Keratinocyte (primary cell): ENCODE measurements at regions not wholly inside any gene's neighbourhood (a gene's known extent, or its start where the extent isn't known, plus 50 kb on each side); places are given as distances from the start of the nearest gene placed in this dataset.
A peak's percentile ranks its signal among the peaks of the same experiment; 100 is the strongest.

Source experiments
- DNase-seq: peaks from one replicate; pipeline ENCODE4 v3.0.0-alpha.2; 2011; ENCODE audit warnings: low read depth, missing footprints, low spot score
- FAIRE-seq: peaks from 2 replicates; lab custom pipeline; 2011; peaks lifted over from hg19 to GRCh38; lab: Jason Lieb, UNC
- H2AFZ ChIP-seq: 2 replicates; pipeline ENCODE4 v1.6.0; 2012; ENCODE audit warnings: low read length, control low read depth, inconsistent platforms; ENCODE audit not compliant: control insufficient read depth
- H3K27ac ChIP-seq: 2 replicates; pipeline ENCODE4 v1.5.1; 2011; ENCODE audit warnings: low read length; ENCODE audit not compliant: control insufficient read depth, insufficient read depth
- H3K27me3 ChIP-seq: 3 replicates; pipeline ENCODE4 v1.6.0; 2011; ENCODE audit warnings: low read length; ENCODE audit not compliant: control insufficient read depth, insufficient read depth; ENCODE audit errors: extremely low read depth
- H3K36me3 ChIP-seq, 2 experiments: 2 replicates in 1 of 2; 3 replicates in 1 of 2; pipeline ENCODE4 v1.5.1; 2011; ENCODE audit warnings: low read length in 2 of 2, mild to moderate bottlenecking in 1 of 2; ENCODE audit not compliant: control insufficient read depth in 2 of 2, insufficient read depth in 2 of 2; ENCODE audit errors: extremely low read depth in 1 of 2
- H3K4me1 ChIP-seq: 3 replicates; pipeline ENCODE4 v1.5.1; 2011; ENCODE audit warnings: low read length; ENCODE audit not compliant: control insufficient read depth, insufficient read depth; ENCODE audit errors: extremely low read depth
- H3K4me2 ChIP-seq: 3 replicates; pipeline ENCODE4 v1.6.0; 2011; ENCODE audit warnings: low read depth, low read length; ENCODE audit not compliant: control insufficient read depth, insufficient read depth; ENCODE audit errors: extremely low read depth
- H3K4me3 ChIP-seq, 3 experiments: fragments of 200-600 bp in 1 of 3; sonication (generic) in 1 of 3; 2 replicates in 2 of 3; 3 replicates in 1 of 3; pipeline ENCODE4 v1.5.1; 2011 to 2016; ENCODE audit warnings: low read length in 3 of 3, mild to moderate bottlenecking in 3 of 3, control low read depth in 2 of 3, inconsistent platforms in 1 of 3, low read depth in 1 of 3, mixed read lengths in 1 of 3, mixed run types in 1 of 3, moderate library complexity in 1 of 3; ENCODE audit not compliant: control insufficient read depth in 2 of 3, insufficient read depth in 2 of 3; ENCODE audit errors: extremely low read depth in 1 of 3
- H3K79me2 ChIP-seq: 2 replicates; pipeline ENCODE4 v1.6.0; 2012; ENCODE audit warnings: low read length; ENCODE audit not compliant: control insufficient read depth, insufficient read depth
- H3K9ac ChIP-seq: 3 replicates; pipeline ENCODE4 v1.6.0; 2011; ENCODE audit warnings: low read length; ENCODE audit not compliant: control insufficient read depth, insufficient read depth; ENCODE audit errors: extremely low read depth
- H3K9me1 ChIP-seq: 3 replicates; pipeline ENCODE4 v1.6.0; 2011; ENCODE audit warnings: low read length; ENCODE audit not compliant: control insufficient read depth, insufficient read depth; ENCODE audit errors: extremely low read depth
- H3K9me3 ChIP-seq: 2 replicates; pipeline ENCODE4 v1.5.1; 2012; ENCODE audit warnings: low read depth, low read length; ENCODE audit not compliant: control insufficient read depth
- H4K20me1 ChIP-seq: 3 replicates; pipeline ENCODE4 v1.6.0; 2011; ENCODE audit warnings: low read length; ENCODE audit not compliant: control insufficient read depth, insufficient read depth; ENCODE audit errors: extremely low read depth
- EZH2 ChIP-seq: IDR thresholded peaks from one replicate; pipeline ENCODE4 v1.6.1; 2012; ENCODE audit warnings: inconsistent platforms, mild to moderate bottlenecking, low read length, moderate library complexity
- dilution Hi-C: fragments of 300-500 bp; cut with MboI; formaldehyde crosslinking; loops from one replicate; pipeline ENCODE4 v1.7.0; 2020; ENCODE audit warnings: low sequenced_read_pairs; ENCODE audit not compliant: extremely low pct_ligation_motif_present
- TF ChIP-seq, protein P1 (sequence below), 3 experiments: IDR thresholded peaks in 1 of 3; conservative IDR thresholded peaks in 1 of 3; optimal IDR thresholded peaks in 1 of 3; 2 replicates in 2 of 3; 3 replicates in 1 of 3; pipeline versions ENCODE3 to v1.5.1; 2011; ENCODE audit warnings: low read length in 3 of 3, mild to moderate bottlenecking in 3 of 3, moderate library complexity in 2 of 3, control low read depth in 1 of 3, inconsistent platforms in 1 of 3; ENCODE audit not compliant: insufficient read depth in 2 of 3; ENCODE audit errors: extremely low read depth in 1 of 3

DNA sequence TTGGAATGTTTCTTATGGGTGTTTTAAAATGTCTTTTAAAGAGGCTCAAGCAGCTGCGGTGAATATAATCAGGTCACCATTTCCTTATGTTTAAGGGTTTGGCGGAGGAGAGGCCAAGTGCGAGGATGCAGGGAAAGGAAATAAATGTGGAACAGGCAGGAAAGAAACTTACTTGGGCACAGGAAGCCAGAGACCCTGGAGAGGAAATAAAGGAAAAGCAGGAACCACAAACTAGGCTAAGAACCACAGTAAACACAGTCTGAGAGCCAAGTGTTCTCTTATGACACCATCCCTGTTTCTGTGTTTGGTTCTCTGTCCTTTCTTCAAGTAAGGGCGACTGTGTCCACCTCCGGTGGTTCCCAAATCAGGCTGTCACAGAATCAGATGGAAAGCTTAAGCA, 166.5 kb downstream of the C9orf152 start:
- no peaks in the 10 kb centered on the region for H3K27me3 ChIP-seq
- no peaks in the 10 kb centered on the region for H3K36me3 ChIP-seq
- H3K9me3 ChIP-seq = no peaks in the 10 kb centered on the region
- dilution Hi-C loops = no loop called here
- no peak overlapping the region for H2AFZ ChIP-seq
- no peak overlapping the region for H3K4me3 ChIP-seq
- H4K20me1 ChIP-seq = no peaks in the 10 kb centered on the region
- no peak overlapping the region for H3K4me2 ChIP-seq
- no peak for DNase-seq
- no peak overlapping the region for H3K9ac ChIP-seq
- H3K27ac ChIP-seq = no peak overlapping the region
- H3K4me1 ChIP-seq = no peaks in the 10 kb centered on the region
- TF ChIP-seq, protein P1, sequence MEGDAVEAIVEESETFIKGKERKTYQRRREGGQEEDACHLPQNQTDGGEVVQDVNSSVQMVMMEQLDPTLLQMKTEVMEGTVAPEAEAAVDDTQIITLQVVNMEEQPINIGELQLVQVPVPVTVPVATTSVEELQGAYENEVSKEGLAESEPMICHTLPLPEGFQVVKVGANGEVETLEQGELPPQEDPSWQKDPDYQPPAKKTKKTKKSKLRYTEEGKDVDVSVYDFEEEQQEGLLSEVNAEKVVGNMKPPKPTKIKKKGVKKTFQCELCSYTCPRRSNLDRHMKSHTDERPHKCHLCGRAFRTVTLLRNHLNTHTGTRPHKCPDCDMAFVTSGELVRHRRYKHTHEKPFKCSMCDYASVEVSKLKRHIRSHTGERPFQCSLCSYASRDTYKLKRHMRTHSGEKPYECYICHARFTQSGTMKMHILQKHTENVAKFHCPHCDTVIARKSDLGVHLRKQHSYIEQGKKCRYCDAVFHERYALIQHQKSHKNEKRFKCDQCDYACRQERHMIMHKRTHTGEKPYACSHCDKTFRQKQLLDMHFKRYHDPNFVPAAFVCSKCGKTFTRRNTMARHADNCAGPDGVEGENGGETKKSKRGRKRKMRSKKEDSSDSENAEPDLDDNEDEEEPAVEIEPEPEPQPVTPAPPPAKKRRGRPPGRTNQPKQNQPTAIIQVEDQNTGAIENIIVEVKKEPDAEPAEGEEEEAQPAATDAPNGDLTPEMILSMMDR (optimal IDR thresholded peaks at IDR 0.05 in 1 of 3, IDR thresholded peaks at IDR 0.05 in 1 of 3, conservative IDR thresholded peaks at IDR 0.05 in 1 of 3; ENCODE audit: extremely low read depth in 1 of 3, insufficient read depth in 2 of 3, low read length in 3 of 3) = no peak
- no peak for FAIRE-seq
- no peaks in the 10 kb centered on the region for H3K79me2 ChIP-seq
- H3K9me1 ChIP-seq = no peaks in the 10 kb centered on the region

DNA sequence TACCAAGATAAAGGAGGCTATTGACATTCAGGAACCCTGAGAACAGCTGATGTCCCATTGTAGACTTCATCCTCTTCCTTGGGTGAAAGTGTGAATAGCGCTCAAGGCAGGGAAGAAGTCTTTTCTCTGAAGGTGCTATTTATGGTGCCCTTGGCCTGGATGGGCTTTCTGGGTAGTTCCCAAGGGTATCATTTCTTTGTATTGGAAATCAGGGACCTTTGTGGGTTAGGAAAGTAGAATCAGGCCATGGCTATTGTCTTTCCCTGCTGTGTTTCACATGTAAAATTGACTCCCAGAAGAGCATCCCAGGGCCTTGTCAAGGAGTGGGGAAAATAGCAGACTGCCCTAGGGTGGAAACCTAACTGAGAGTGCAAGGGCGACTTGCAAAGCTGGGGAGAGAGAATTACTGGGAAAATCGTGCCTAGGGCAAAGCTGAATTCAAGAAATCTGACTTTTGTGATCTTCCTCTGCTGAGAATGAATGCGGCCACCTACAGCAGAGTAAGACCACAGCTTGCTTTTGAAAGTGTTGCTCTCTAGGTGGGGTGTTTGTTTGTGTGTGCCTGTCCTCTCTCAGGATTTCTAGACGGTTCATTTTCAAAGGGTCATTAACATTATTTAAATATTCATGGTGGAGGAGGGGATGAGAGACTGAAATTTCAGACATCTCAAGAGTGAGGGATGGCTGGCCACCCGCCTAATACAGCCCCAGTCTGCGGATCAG, 160.6 kb downstream of the C9orf152 start:
- Histone ChIP-seq H3K4me1 (peaks cover 26% of the 10 kb centered on the region), H3K9me1 (no peaks in the 10 kb centered on the region), H3K9me3 (no peaks in the 10 kb centered on the region), H2AFZ (no peak overlapping the region), H3K27me3 (no peaks in the 10 kb centered on the region), H4K20me1 (peaks cover 3% of the 10 kb centered on the region), H3K9ac (no peak overlapping the region), H3K27ac (no peak overlapping the region), H3K4me3 (peak overlapping the region in 1 of 3 experiments; percentile 96), H3K4me2 (peak overlapping the region; percentile 91), H3K79me2 (peaks cover 34% of the 10 kb centered on the region), H3K36me3 (no peaks in the 10 kb centered on the region)
- FAIRE-seq (peak; percentile 51), DNase-seq (no peak)
- no peak for TF ChIP-seq EZH2
- TF ChIP-seq, protein P1 (optimal IDR thresholded peaks at IDR 0.05 in 1 of 3, IDR thresholded peaks at IDR 0.05 in 1 of 3, conservative IDR thresholded peaks at IDR 0.05 in 1 of 3; ENCODE audit: extremely low read depth in 1 of 3, insufficient read depth in 2 of 3, low read length in 3 of 3) = no peak
- dilution Hi-C loops = no loop called here
